ENCODE measurements at regions not wholly inside any gene's neighbourhood (a gene's known extent, or its start where the extent isn't known, plus 50 kb on each side); places are given as distances from the start of the nearest gene placed in this dataset.

DNA sequence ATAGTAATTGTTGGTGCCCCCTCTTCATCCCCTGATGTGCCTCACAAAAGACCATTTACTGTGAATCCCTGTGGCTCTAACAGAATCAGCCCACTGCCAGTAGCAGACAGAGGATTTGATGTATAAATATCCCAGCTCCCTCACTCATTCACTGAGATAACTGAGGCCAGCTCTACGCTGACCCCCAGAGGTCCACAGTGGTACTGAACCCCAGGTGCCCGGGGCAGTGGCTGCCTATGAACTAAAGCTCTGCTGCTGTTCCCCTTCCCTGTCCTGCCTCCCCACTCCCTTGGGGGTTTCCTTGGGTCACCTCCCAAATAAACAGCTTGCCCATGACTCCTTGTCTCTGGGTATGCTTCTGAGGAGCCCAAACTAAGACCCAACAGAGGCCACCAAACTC lies 295.8 kb downstream of the FOXL1 start:
- H3K27ac ChIP-seq, result no peak overlapping the region
- ChIA-PET CTCF (interaction anchor here (1.0 to 1.3 kb wide), 3 partner anchors 9 to 187 kb away, joined by 3 to 4 read pairs (median 3); no protein-coding TSS in a partner anchor), POLR2A (no interaction called here)
- TF ChIP-seq CHD2 (IDR thresholded peaks at IDR 0.05; ENCODE audit: low read length, partially characterized antibody) (no peak), BHLHE40 (IDR thresholded peaks at IDR 0.05; ENCODE audit: low read depth, low read length) (no peak), RAD21 (conservative IDR thresholded peaks at IDR 0.05 in 1 of 2, IDR thresholded peaks at IDR 0.05 in 1 of 2) (peak in 1 of 2 experiments; percentile 37; a peak in 1 of 5 replicates)
- TF ChIP-seq, protein P1, sequence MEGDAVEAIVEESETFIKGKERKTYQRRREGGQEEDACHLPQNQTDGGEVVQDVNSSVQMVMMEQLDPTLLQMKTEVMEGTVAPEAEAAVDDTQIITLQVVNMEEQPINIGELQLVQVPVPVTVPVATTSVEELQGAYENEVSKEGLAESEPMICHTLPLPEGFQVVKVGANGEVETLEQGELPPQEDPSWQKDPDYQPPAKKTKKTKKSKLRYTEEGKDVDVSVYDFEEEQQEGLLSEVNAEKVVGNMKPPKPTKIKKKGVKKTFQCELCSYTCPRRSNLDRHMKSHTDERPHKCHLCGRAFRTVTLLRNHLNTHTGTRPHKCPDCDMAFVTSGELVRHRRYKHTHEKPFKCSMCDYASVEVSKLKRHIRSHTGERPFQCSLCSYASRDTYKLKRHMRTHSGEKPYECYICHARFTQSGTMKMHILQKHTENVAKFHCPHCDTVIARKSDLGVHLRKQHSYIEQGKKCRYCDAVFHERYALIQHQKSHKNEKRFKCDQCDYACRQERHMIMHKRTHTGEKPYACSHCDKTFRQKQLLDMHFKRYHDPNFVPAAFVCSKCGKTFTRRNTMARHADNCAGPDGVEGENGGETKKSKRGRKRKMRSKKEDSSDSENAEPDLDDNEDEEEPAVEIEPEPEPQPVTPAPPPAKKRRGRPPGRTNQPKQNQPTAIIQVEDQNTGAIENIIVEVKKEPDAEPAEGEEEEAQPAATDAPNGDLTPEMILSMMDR (IDR thresholded peaks at IDR 0.05), result 0 out of 3 replicates have a peak, but pooled peaks have one; percentile 12
- DNase-seq (ENCODE audit: low read depth in 1 of 2, low spot score in 1 of 2) (no peak), FAIRE-seq (no peak), ATAC-seq (peak in 1 of 2 experiments; percentile 54; a peak in 2 of 6 replicates)
- no peaks in the 10 kb centered on the region for H3K4me1 ChIP-seq
- H3K4me3 ChIP-seq, result no peak overlapping the region
- H3K4me2 ChIP-seq, result no peak overlapping the region
- peaks cover 27% of the 10 kb centered on the region for H3K9me3 ChIP-seq
- 48% methylated on average over 2 of the region's 2 CpGs for WGBS (ENCODE audit: missing lambda C conversion rate)

DNA sequence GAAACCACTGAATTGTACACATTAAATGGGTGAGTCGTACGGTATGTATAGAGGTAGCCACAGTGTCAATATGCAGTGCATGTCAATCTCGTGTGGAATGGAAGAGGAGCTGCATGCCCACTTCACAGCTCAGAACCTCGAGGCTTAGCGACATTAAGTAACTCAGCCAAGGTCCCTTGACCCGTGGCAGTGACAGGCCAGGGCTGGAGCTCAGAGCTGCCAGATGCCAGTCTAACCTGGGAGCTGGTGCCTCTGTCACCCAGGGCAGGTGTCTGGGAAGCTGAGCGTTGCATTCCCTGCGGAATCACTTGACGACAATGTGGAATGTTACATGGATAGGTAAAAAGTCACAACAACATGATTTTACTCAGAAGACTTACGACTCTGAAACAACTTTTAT lies 298.1 kb downstream of the FOXL1 start:
- no peak overlapping the region for H3K27ac ChIP-seq
- ATAC-seq (no peak), DNase-seq (ENCODE audit: low read depth in 1 of 2, low spot score in 1 of 2) (no peak), FAIRE-seq (no peak)
- peaks cover 21% of the 10 kb centered on the region; the same call in 2 of the 3 replicates for H3K9me3 ChIP-seq
- POLR2A ChIA-PET, result no interaction called here
- CTCF ChIA-PET, result interaction anchor here (0.6 to 1.4 kb wide), 2 partner anchors 8 to 186 kb away, joined by 3 to 7 read pairs; no protein-coding TSS in a partner anchor
- no peaks in the 10 kb centered on the region for H3K4me1 ChIP-seq
- H3K4me2 ChIP-seq, result no peak overlapping the region
- 56% methylated on average over 10 of the region's 10 CpGs for WGBS (ENCODE audit: missing lambda C conversion rate)
- TF ChIP-seq RFX5 (IDR thresholded peaks at IDR 0.05) (no peak), SREBF2 (IDR thresholded peaks at IDR 0.05) (no peak), HDAC2 (IDR thresholded peaks at IDR 0.05) (no peak), POLR2AphosphoS2 (conservative IDR thresholded peaks at IDR 0.05; ENCODE audit: low read length) (no peak), MYC (IDR thresholded peaks at IDR 0.05; ENCODE audit: borderline replicate concordance, low read length) (no peak)
- TF ChIP-seq, protein P1 (IDR thresholded peaks at IDR 0.05), result no peak
- TF ChIP-seq, protein P2, sequence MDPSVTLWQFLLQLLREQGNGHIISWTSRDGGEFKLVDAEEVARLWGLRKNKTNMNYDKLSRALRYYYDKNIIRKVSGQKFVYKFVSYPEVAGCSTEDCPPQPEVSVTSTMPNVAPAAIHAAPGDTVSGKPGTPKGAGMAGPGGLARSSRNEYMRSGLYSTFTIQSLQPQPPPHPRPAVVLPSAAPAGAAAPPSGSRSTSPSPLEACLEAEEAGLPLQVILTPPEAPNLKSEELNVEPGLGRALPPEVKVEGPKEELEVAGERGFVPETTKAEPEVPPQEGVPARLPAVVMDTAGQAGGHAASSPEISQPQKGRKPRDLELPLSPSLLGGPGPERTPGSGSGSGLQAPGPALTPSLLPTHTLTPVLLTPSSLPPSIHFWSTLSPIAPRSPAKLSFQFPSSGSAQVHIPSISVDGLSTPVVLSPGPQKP (IDR thresholded peaks at IDR 0.05; ENCODE audit: low read depth, low read length), result no peak
- H3K4me3 ChIP-seq, result no peak overlapping the region

DNA sequence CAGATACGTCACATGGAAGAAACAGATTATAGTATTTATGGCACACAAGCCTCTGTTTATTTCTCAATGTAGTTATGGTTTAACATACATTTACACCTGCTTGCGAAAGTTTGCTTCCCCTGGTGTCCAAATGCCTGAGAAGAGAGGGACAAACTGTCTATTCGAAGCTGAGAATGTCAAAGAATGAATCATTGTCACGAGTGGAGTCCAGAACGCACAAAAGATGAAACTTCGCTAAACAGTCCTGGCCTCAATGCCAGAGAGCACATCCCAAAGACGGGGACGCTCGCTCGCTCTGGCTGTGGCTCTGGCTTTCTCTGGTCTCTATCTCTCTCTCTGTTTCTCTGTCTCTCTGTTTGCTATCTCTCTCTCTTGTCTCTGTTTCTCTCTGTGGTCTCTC lies 298.8 kb downstream of the FOXL1 start:
- ChIA-PET CTCF (interaction anchor here (1.4 kb wide), 1 partner anchor 186 kb away, joined by 7 read pairs; no protein-coding TSS in a partner anchor), POLR2A (no interaction called here)
- Histone ChIP-seq H3K4me1 (no peaks in the 10 kb centered on the region), H3K9me3 (peaks cover 15% of the 10 kb centered on the region; the same call in 2 of the 3 replicates), H3K27ac (no peak overlapping the region), H3K4me3 (no peak overlapping the region), H3K4me2 (no peak overlapping the region)
- ATAC-seq, result no peak
- DNase-seq (ENCODE audit: low read depth in 1 of 2, low spot score in 1 of 2), result no peak
- WGBS (ENCODE audit: missing lambda C conversion rate), result 79% methylated on average over 10 of the region's 10 CpGs
- TF ChIP-seq, protein P3, sequence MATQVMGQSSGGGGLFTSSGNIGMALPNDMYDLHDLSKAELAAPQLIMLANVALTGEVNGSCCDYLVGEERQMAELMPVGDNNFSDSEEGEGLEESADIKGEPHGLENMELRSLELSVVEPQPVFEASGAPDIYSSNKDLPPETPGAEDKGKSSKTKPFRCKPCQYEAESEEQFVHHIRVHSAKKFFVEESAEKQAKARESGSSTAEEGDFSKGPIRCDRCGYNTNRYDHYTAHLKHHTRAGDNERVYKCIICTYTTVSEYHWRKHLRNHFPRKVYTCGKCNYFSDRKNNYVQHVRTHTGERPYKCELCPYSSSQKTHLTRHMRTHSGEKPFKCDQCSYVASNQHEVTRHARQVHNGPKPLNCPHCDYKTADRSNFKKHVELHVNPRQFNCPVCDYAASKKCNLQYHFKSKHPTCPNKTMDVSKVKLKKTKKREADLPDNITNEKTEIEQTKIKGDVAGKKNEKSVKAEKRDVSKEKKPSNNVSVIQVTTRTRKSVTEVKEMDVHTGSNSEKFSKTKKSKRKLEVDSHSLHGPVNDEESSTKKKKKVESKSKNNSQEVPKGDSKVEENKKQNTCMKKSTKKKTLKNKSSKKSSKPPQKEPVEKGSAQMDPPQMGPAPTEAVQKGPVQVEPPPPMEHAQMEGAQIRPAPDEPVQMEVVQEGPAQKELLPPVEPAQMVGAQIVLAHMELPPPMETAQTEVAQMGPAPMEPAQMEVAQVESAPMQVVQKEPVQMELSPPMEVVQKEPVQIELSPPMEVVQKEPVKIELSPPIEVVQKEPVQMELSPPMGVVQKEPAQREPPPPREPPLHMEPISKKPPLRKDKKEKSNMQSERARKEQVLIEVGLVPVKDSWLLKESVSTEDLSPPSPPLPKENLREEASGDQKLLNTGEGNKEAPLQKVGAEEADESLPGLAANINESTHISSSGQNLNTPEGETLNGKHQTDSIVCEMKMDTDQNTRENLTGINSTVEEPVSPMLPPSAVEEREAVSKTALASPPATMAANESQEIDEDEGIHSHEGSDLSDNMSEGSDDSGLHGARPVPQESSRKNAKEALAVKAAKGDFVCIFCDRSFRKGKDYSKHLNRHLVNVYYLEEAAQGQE (IDR thresholded peaks at IDR 0.05), result no peak
- no peak for TF ChIP-seq CHD4 (IDR thresholded peaks at IDR 0.05; ENCODE audit: borderline replicate concordance)
- TF ChIP-seq, protein P1 (IDR thresholded peaks at IDR 0.05), result no peak
- TF ChIP-seq, protein P4, sequence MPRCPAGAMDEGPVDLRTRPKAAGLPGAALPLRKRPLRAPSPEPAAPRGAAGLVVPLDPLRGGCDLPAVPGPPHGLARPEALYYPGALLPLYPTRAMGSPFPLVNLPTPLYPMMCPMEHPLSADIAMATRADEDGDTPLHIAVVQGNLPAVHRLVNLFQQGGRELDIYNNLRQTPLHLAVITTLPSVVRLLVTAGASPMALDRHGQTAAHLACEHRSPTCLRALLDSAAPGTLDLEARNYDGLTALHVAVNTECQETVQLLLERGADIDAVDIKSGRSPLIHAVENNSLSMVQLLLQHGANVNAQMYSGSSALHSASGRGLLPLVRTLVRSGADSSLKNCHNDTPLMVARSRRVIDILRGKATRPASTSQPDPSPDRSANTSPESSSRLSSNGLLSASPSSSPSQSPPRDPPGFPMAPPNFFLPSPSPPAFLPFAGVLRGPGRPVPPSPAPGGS (IDR thresholded peaks at IDR 0.05), result no peak
- no peak for TF ChIP-seq FOSL2 (IDR thresholded peaks at IDR 0.05)
- TF ChIP-seq FOSL2 (CRISPR knock-in tag; IDR thresholded peaks at IDR 0.05), result no peak
- TF ChIP-seq MYC (IDR thresholded peaks at IDR 0.05; ENCODE audit: borderline replicate concordance, low read length), result no peak
- no peak for TF ChIP-seq MAFK (IDR thresholded peaks at IDR 0.05; ENCODE audit: partially characterized antibody)
- TF ChIP-seq ZSCAN20 (CRISPR knock-in tag; IDR thresholded peaks at IDR 0.05), result no peak
- no peak for TF ChIP-seq KDM5A (IDR thresholded peaks at IDR 0.05)
- no peak for TF ChIP-seq FOXS1 (CRISPR knock-in tag; IDR thresholded peaks at IDR 0.05)
- FAIRE-seq, result no peak

Measured in A549 (cell line).